ENCODE measurements at regions not wholly inside any gene's neighbourhood (a gene's known extent, or its start where the extent isn't known, plus 50 kb on each side); places are given as distances from the start of the nearest gene placed in this dataset.
"Not testable (repeated sequence)": the region's sequence is repeated elsewhere in the genome, so short reads cannot be mapped to it uniquely, and the experiment has no call there.

- no peaks in the 10 kb centered on the region for H3K36me3 ChIP-seq
- no peak overlapping the region for H3K27ac ChIP-seq
- no peaks in the 10 kb centered on the region for H3K9me3 ChIP-seq
- no peak overlapping the region for H3K4me3 ChIP-seq
- H3K4me1 ChIP-seq = peaks cover 0 to 5% (median 0%) of the 10 kb centered on the region in 9 donors
- intact Hi-C loops (cut with DNase I) = no loop called here
- TF ChIP-seq CTCF (IDR thresholded peaks at IDR 0.05) = no peak
- DNase-seq (no peak), ATAC-seq (peak in 1 of 8 donors; percentile 38)
- WGBS, 2 donors = 32 to 42% methylated on average over 2 of the region's 2 CpGs
- H3K27me3 ChIP-seq = no peaks in the 10 kb centered on the region
Observed at GRCh38 chr5:93219641-93220145, 361.3 kb downstream of the NR2F1-AS1 start.

DNA sequence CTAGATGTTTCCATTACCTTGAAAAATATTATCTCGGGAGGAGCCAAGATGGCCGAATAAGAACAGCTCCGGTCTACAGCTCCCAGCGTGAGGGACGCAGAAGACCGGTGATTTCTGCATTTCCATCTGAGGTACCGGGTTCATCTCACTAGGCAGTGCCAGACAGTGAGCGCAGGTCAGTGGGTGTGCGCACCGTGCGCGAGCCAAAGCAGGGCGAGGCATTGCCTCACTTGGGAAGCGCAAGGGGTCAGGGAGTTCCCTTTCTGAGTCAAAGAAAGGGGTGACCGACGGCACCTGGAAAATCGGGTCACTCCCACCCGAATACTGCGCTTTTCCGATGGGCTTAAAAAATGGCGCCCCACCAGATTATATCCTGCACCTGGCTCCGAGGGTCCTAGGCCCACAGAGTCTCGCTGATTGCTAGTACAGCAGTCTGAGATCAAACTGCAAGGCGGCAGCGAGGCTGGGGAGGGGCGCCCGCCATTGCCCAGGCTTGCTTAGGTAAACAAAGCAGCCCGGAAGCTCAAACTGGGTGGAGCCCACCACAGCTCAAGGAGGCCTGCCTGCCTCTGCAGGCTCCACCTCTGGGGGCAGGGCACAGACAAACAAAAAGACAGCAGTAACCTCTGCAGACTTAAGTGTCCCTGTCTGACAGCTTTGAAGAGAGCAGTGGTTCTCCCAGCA, 367.8 kb downstream of the NR2F1-AS1 start:
- 94 to 97% methylated on average over 27 to 28 of the region's 28 CpGs for WGBS, 2 donors
- H3K9me3 ChIP-seq; ATAC-seq; H3K4me3 ChIP-seq; intact Hi-C loops (cut with DNase I); H3K4me1 ChIP-seq; H3K27me3 ChIP-seq; H3K36me3 ChIP-seq; H3K27ac ChIP-seq; DNase-seq: not testable (repeated sequence)

DNA sequence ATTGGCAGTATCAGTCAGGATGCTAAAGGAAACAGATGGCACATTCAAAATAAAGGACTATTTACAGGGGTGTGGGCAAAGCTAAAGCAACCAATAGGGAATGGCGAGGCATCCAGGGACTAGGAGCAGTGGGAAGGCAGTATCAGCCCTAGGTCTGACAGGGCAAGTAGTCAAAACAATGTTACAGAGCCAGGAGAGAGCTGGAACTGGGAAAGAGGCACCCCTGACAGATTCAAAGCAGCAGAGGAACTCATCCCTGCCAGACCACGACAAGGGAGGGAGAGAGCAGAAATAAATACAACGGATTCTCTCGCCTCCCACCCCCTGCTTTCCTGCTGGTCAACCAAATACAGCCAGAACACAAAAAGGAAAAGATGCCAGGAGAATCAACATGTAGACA, 371.5 kb downstream of the NR2F1-AS1 start:
- H3K4me3 ChIP-seq = no peak overlapping the region
- no peak for DNase-seq
- 41 to 43% methylated on average over 4 of the region's 4 CpGs for WGBS, 2 donors

DNA sequence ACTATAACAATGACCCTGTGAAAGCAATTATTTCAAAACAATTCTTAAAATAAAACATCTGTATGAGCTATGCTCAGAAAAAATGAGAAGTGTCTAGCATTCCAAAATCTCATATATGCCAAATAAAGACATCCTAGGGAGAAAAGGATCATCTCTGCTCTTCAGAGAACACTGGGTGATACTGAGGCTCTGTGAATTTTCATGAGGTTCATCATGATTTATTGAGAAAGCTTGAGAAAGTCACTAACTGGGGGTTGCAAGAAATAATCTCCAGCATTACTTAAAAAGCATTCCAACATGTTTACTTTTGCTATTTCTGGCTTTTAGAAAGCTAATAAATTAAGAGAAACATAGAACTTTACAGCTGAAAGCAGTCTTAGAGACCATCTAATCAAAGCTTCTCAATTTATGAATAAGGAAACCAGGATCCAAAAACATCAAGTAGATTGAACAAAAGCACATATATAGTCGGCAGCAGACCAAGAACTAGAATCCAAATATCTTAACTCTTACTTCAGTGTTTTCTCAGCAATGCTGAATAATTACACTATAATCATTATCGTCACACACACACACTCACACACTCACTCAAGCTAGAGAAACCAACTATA, 372.8 kb downstream of the NR2F1-AS1 start:
- DNase-seq (no peak), ATAC-seq (no peak)
- no peak for TF ChIP-seq CTCF (IDR thresholded peaks at IDR 0.05)
- peaks cover 0 to 7% (median 0%) of the 10 kb centered on the region in 11 donors for H3K9me3 ChIP-seq
- H3K27ac ChIP-seq = no peak overlapping the region
- no peak overlapping the region for H3K4me3 ChIP-seq
- 71% methylated on average over 2 of the region's 2 CpGs for WGBS, 2 donors
- H3K27me3 ChIP-seq = no peaks in the 10 kb centered on the region
- intact Hi-C loops (cut with DNase I) = no loop called here
- no peaks in the 10 kb centered on the region for H3K4me1 ChIP-seq
- no peaks in the 10 kb centered on the region for H3K36me3 ChIP-seq

More for the DNA sequence above, 371.5 kb downstream of the NR2F1-AS1 start:
- Histone ChIP-seq H3K27me3 (no peaks in the 10 kb centered on the region), H3K27ac (no peak overlapping the region), H3K36me3 (no peaks in the 10 kb centered on the region), H3K4me1 (no peaks in the 10 kb centered on the region), H3K9me3 (peaks cover 0 to 7% (median 0%) of the 10 kb centered on the region in 11 donors)
- no peak for ATAC-seq
- intact Hi-C loops (cut with DNase I) = no loop called here
- TF ChIP-seq CTCF (IDR thresholded peaks at IDR 0.05) = no peak

- Histone ChIP-seq H3K27me3 (no peaks in the 10 kb centered on the region), H3K27ac (no peak overlapping the region), H3K4me1 (no peaks in the 10 kb centered on the region), H3K9me3 (no peaks in the 10 kb centered on the region), H3K36me3 (no peaks in the 10 kb centered on the region), H3K4me3 (no peak overlapping the region)
- TF ChIP-seq CTCF (IDR thresholded peaks at IDR 0.05) = no peak
- DNase-seq (no peak), ATAC-seq (no peak)
- WGBS, 2 donors = 94 to 97% methylated on average over 3 of the region's 3 CpGs
- intact Hi-C loops (cut with DNase I) = no loop called here
Observed at GRCh38 chr5:93206203-93206602, 374.8 kb downstream of the NR2F1-AS1 start.

Measured in heart right ventricle (tissue), 16 donors.